NCI-H2029 (cell line): ENCODE measurements at regions not wholly inside any gene's neighbourhood (a gene's known extent, or its start where the extent isn't known, plus 50 kb on each side); places are given as distances from the start of the nearest gene placed in this dataset.
A peak's percentile ranks its signal among the peaks of the same experiment; 100 is the strongest.

ENCODE experiments used
- DNase-seq: peaks from one replicate; lab custom pipeline; 2025; lab: John Stamatoyannopoulos, UW

- no peak for DNase-seq
Observed at GRCh38 chr2:40803900-40804299, 352.0 kb upstream of the SLC8A1 start.

GRCh38 chr2:40809156-40809555 lies 357.3 kb upstream of the SLC8A1 start:
- DNase-seq = no peak

- DNase-seq = no peak
Observed at GRCh38 chr2:40814616-40815015, 362.7 kb upstream of the SLC8A1 start.

GRCh38 chr2:40820319-40820718 lies 368.4 kb upstream of the SLC8A1 start:
- no peak for DNase-seq

GRCh38 chr2:40823478-40823877 lies 371.6 kb upstream of the SLC8A1 start:
- no peak for DNase-seq

GRCh38 chr2:40824278-40824677 lies 372.4 kb upstream of the SLC8A1 start:
- no peak for DNase-seq

- DNase-seq = no peak
Observed at GRCh38 chr2:40827392-40827791, 375.5 kb upstream of the SLC8A1 start.

- DNase-seq = no peak
Observed at GRCh38 chr2:40831321-40831873, 379.5 kb upstream of the SLC8A1 start.

- no peak for DNase-seq
Observed at GRCh38 chr2:40841856-40842255, 390.0 kb upstream of the SLC8A1 start.

GRCh38 chr2:40844353-40845277 lies 392.7 kb upstream of the SLC8A1 start:
- peak; percentile 0 for DNase-seq

- no peak for DNase-seq
Observed at GRCh38 chr2:40851661-40852060, 399.8 kb upstream of the SLC8A1 start.

GRCh38 chr2:40859617-40860016 lies 407.7 kb upstream of the SLC8A1 start:
- no peak for DNase-seq

GRCh38 chr2:40867829-40868228 lies 415.9 kb upstream of the SLC8A1 start:
- DNase-seq = no peak

GRCh38 chr2:40872580-40872979 lies 420.7 kb upstream of the SLC8A1 start:
- DNase-seq = no peak

GRCh38 chr2:40874380-40874779 lies 422.5 kb upstream of the SLC8A1 start:
- DNase-seq = no peak

- no peak for DNase-seq
Observed at GRCh38 chr2:40877734-40878288, 425.9 kb upstream of the SLC8A1 start.

GRCh38 chr2:40879305-40879704 lies 427.4 kb upstream of the SLC8A1 start:
- DNase-seq = no peak

GRCh38 chr2:40886100-40886499 lies 434.2 kb upstream of the SLC8A1 start:
- no peak for DNase-seq

- no peak for DNase-seq
Observed at GRCh38 chr2:40886655-40887054, 434.8 kb upstream of the SLC8A1 start.

- DNase-seq = no peak
Observed at GRCh38 chr2:40896358-40896757, 444.5 kb upstream of the SLC8A1 start.

GRCh38 chr2:40914666-40915065 lies 462.8 kb upstream of the SLC8A1 start:
- no peak for DNase-seq

GRCh38 chr2:40915651-40916050 lies 463.8 kb upstream of the SLC8A1 start:
- DNase-seq = no peak

GRCh38 chr2:40935349-40935748 lies 483.5 kb upstream of the SLC8A1 start:
- DNase-seq = no peak
